Dermis microvascular lymphatic vessel endothelial cell (primary cell): ENCODE measurements at regions not wholly inside any gene's neighbourhood (a gene's known extent, or its start where the extent isn't known, plus 50 kb on each side); places are given as distances from the start of the nearest gene placed in this dataset.

Experiments used
- DNase-seq, 2 donors: peaks; one replicate each; pipeline versions ENCODE4 v3.0.0 to v3.0.0-alpha.2; 2010; ENCODE audit warnings: low read depth in 2 of 2

DNA sequence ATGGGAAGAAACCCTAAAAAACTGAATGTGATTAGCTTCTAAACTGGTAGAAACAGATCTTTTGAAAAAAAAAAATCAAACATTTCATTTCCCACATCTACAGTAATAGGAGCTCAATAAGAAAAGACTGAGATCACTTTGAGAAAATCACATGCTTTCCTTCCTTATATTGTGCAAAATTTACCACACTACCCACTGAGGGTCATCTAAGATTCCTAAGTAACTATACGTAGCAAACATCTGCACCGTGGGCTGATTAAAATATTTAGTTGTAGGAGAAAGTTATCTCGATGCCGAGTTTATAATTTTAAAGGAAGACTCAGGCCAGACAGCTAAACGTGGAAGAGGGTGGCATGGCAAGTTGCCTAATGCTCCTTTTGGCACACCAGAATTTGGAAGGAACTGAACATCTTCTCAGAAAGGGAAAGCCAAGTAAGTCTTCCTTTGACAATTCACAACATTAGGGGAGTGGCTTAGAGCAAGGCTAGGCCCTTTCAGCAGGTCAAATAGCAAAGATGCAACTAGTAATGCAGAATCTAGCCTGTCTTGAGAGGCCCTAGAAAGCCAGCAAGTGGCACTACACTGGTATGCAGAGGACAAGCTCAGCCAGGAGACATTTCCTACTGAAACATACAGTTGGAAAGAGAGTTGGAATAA is 128.0 kb downstream of the TMA16 start:
- DNase-seq: no peak

- no peak for DNase-seq
Measured at GRCh38 chr4:163623787-163624186, 129.3 kb downstream of the TMA16 start.

- no peak for DNase-seq
Measured at GRCh38 chr4:163624727-163625126, 130.2 kb downstream of the TMA16 start.

DNA sequence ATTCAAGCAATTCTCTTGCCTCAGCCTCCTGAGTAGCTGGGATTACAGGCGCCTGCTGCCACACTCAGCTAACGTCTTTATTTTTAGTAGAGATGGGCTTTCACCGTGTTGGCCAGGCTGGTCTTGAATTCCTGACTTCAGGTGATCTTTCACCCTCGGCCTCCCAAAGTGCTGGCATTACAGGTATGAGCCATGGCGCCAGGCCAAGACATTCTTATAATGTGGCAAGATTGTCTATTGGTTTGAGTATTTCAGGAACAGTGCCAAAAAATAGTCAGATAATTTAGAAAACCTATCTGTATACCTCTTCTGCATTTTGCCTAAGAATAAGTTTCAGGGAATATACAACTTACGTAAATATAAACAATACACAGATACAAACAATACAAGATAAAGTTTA is 136.8 kb downstream of the TMA16 start:
- no peak for DNase-seq

GRCh38 chr4:163638909-163639308 is 144.4 kb downstream of the TMA16 start:
- DNase-seq: no peak

GRCh38 chr4:163649557-163650091 is 155.1 kb downstream of the TMA16 start:
- no peak for DNase-seq

- no peak for DNase-seq
Measured at GRCh38 chr4:163651761-163652160, 157.3 kb downstream of the TMA16 start.

- DNase-seq: no peak
Measured at GRCh38 chr4:163654621-163655020, 160.1 kb downstream of the TMA16 start.

GRCh38 chr4:163660636-163661035 is 166.1 kb downstream of the TMA16 start:
- DNase-seq: no peak

DNA sequence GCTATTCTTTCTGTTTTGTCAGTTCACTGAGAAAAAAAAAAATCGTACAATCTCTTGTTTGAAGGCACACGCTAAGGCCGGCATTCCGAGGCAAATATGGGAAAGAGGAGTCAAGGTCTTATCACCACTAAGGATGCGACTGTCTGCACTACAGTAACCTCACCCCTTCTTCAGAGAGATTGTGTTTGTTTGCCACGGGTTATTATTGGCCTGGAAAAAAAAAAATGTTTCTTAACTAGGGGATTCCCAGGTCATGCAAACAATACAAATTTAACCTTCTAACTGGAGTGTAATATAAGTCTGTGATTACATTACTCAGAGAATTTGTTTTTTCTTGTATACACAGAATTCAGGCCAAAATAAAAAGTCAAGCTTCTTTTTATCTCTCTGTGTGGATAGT is 168.3 kb downstream of the TMA16 start:
- no peak for DNase-seq

DNA sequence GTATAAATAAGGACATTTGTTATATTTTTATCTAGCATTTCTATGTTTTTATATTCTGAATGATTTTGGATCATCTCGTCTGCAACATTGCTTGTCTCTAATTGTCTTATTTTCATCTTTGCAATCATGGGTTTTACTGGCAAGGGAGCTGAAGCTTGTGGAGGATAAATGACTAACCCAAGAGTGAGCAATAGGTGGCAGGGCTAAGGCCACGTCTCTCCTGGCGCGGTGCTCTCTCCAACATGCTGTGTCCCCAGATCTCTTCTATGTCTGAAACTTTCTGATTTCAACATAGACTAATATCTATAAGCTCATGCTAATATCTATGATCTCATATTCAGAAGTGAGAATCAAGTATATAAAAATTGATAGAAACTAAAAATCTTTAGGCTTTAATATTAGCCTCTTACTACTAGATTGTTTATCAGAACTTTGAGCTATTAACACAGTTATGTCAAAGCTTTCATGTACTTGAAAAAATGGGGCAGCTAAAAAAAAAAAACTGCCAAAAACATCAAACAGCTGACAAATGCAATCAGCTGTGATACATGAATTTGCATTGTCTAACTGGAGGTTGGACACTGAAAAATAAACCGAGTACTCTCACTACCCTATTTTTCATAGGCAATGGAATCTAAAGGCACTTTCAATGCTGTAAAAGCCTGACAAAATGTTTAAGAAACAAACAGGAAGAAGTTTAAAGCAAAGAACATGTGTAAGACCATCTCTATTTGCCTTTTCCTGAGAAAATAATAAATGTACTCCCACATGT is 169.2 kb downstream of the TMA16 start:
- DNase-seq: no peak

DNA sequence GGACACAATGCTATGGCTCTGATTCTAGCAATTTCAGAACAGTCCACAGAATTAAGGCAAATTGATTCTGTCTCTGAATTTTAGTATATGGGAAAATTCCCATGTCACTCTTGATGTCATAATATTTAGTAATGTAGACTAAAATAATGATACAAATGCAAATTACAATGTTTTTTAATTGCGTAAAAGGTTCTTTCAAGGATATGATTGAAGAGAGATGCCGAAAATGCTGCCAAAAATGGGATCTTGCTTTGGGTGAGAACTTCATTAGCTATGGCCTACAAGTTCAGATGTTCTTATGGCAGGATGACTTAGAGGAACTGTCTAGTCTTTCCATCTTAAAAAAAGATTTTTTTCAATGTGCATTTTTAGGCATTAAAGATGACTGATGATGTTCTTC is 170.6 kb downstream of the TMA16 start:
- no peak for DNase-seq

DNA sequence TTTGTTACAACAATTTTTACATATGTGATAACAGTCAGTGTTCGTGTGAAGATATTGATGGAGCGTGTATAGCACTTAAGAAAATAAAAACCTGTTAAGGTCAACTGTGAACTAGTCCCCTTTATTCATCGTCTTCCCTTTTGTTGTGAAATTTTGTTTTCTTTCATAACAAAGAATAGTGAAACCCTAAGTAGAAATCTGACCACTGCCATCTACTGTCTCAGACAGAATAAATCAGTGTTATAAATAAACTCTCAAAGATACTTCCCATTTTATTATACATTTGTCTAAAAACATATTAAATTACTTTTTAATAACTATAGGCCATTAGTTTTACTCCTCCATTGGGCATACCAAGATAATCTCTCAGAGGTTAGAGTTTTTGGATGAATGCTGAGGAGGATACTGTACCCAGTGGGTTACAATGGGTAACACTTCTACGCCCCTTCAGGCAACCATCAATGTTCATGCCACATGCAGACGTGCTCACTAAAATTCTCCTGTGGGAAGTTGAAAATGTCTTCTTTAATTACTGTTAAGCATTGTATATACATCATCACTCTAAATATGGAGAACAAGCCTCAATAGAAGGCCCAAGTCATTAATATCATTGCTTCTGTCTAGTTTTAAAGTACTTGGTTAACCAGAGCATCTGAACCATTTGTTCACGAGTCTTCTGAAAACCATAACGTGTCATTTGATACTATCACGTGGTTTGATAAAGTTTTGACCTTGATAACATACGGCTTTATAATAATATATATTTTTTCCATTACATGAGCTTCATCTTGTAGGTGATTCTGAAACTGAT is 171.2 kb downstream of the TMA16 start:
- DNase-seq: no peak

DNA sequence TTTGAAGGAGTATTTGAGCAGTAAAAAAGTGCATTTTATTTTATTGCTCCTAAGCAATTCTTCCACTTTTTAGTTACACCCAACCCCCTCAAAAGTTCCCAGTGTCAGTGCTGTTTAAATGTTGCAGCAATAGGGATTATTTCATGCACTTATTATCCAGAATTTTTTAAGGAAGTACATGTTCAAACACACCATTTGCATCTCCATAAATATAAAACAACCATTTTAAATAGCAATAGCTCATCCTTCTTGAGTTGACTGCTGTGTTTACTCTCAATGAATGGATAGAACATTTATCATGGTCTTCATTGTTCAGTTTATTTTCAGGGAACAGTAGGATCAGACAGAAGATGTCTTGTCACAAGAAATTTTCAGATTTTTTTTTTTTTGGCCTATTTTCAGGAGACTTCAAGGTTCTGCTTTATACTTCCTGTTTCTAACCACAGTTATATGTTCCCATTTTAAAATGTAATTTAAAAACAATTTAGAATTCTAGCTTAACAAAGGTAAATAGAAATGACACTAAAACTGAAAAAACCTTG is 171.9 kb downstream of the TMA16 start:
- DNase-seq: no peak

GRCh38 chr4:163672751-163673150 is 178.3 kb downstream of the TMA16 start:
- DNase-seq: no peak

GRCh38 chr4:163673848-163674697 is 179.6 kb downstream of the TMA16 start:
- no peak for DNase-seq

- no peak for DNase-seq
Measured at GRCh38 chr4:163679189-163679588, 184.7 kb downstream of the TMA16 start.

DNA sequence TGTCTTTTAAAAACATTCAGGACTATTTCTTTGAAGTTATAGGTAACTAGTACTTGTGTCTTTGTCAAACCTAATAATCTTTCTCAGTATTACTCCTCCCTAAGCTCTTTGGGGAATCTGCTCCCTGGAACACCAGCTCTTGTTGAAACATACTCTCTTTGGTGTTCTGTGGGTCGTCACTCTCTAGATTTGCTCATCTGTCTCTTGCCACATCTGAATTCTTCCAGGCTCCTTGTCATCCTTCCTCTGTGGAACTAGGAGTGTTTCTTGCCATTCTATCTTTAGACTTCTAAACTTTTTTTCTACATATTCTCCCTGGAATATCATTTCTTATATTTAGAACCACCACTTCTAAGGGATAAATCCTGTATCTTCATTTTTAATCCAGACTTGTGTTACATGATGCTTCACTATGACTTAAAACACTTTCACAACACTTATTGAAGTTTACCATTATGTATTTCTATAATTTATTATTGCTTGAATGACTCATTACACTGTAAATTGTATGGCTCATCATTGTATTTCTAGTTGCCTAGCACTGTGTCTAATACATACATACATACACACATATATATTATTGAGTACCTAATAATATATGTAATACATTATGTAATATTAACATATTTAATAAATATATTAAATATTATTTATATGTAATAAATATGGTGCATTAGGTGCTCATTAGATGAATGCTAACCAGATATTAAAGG is 186.1 kb downstream of the TMA16 start:
- no peak for DNase-seq

DNA sequence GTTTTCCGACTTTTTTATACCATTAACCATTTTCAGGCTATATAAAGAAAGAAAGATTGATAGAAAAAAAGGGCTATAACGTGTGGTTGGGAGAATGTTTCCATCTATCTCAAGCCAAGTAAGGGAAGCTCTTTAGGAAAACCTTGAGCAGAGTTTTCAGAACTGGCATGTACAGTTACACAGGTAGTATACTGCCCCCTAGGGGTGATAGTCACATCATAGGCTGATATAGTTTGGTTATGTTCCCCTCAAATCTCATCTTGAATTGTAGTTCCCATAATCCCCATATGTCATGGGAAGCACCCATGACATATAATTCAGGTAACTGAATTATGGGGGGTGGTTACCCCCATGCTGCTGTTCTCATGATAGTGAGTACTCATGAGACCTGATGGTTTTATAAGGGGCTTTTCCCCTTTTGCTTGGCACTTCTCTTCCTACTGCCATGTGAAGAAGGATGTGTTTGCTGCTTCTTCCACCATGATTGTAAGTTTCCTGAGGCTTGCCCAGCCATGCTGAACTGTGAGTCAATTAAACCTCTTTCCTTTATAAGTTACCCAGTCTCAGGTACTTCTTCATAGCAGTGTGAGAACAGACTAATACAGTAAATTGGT is 186.8 kb downstream of the TMA16 start:
- DNase-seq: peak; percentile 34 to 44

GRCh38 chr4:163688856-163689255 is 194.4 kb downstream of the TMA16 start:
- DNase-seq: no peak
